ACC112 (cell line): ENCODE measurements at regions not wholly inside any gene's neighbourhood (a gene's known extent, or its start where the extent isn't known, plus 50 kb on each side); places are given as distances from the start of the nearest gene placed in this dataset.
"Not testable (repeated sequence)": the region's sequence is repeated elsewhere in the genome, so short reads cannot be mapped to it uniquely, and the experiment has no call there.

Experiments
- H2AFZ ChIP-seq: fragments of 200-600 bp; sonication (generic); one replicate; pipeline ENCODE4 v1.6.0; 2017; ENCODE audit warnings: antibody characterized with exemption, low read length; ENCODE audit not compliant: unreplicated experiment
- H3K27ac ChIP-seq: fragments of 200-600 bp; sonication (generic); 2 replicates; pipeline ENCODE4 v1.5.1; 2014; ENCODE audit warnings: low read depth, mild to moderate bottlenecking, antibody characterized with exemption, low read length, moderate library complexity
- H3K27me3 ChIP-seq: fragments of 200-600 bp; sonication (generic); 2 replicates; pipeline ENCODE4 v1.6.1; 2014; ENCODE audit warnings: mild to moderate bottlenecking, antibody characterized with exemption, low read length, moderate library complexity, mixed read lengths; ENCODE audit not compliant: insufficient read depth
- H3K36me3 ChIP-seq: fragments of 200-600 bp; sonication (generic); 2 replicates; pipeline ENCODE4 v1.6.1; 2016; ENCODE audit warnings: mild to moderate bottlenecking, antibody characterized with exemption, low read length, moderate library complexity, mixed read lengths; ENCODE audit not compliant: insufficient read depth
- H3K4me1 ChIP-seq: fragments of 200-600 bp; sonication (generic); one replicate; pipeline ENCODE4 v1.6.1; 2016; ENCODE audit warnings: low read length, mixed read lengths; ENCODE audit not compliant: insufficient read depth, unreplicated experiment, control insufficient read depth
- H3K4me3 ChIP-seq: fragments of 200-600 bp; sonication (generic); 2 replicates; pipeline ENCODE4 v1.5.1; 2014; ENCODE audit warnings: mild to moderate bottlenecking, low read depth, low read length
- H3K79me2 ChIP-seq: fragments of 200-600 bp; sonication (generic); one replicate; pipeline ENCODE4 v1.6.0; 2016; ENCODE audit warnings: low read length; ENCODE audit not compliant: control insufficient read depth, unreplicated experiment, insufficient read depth

DNA sequence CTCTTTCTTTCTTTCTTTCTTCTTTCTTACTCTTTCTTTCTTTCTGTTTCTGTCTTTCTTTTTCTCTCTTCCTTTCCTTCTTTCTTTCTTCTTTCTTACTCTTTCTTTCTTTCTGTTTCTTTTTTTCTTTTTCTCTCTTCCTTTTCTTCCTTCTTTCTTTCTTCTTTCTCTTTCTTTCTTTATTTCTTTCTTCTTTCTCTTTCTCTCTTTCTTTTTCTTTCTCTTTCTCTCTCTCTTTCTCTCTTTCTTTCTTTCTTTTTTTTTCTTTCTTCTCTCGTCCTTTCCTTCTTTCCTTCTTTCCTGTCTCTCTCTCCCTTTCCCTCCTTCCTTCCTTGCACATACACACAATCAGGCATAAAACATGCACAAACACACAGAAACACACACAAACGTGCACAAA lies 79.3 kb upstream of the SHOX start:
- no peaks in the 10 kb centered on the region for H3K36me3 ChIP-seq
- no peaks in the 10 kb centered on the region for H3K79me2 ChIP-seq
- H3K4me3 ChIP-seq: no peak overlapping the region
- H2AFZ ChIP-seq: no peak overlapping the region
- no peak overlapping the region for H3K27ac ChIP-seq
- no peaks in the 10 kb centered on the region for H3K4me1 ChIP-seq
- H3K27me3 ChIP-seq: no peaks in the 10 kb centered on the region

DNA sequence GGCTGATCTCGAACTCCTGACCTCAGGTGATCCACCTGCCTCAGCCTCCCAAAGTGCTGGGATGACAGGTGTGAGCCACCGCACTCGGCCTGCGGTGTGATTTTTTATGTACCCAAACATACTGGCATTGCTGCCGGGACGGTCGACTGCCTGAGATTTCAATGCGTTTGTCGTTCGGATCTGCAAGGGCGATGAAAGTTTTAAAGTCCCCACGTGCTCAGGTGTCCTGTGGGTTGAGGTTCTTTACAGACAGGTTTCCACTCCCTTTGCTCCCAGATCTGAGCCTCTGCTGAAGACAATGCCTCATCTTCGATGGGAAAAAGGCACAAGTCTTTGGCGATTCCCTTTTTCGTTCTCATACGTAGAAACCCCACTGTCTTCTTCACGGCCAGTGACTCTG lies 78.1 kb upstream of the SHOX start:
- no peaks in the 10 kb centered on the region for H3K4me1 ChIP-seq
- H3K27ac ChIP-seq: no peak overlapping the region
- no peak overlapping the region for H2AFZ ChIP-seq
- H3K36me3 ChIP-seq: no peaks in the 10 kb centered on the region
- no peaks in the 10 kb centered on the region for H3K27me3 ChIP-seq
- no peaks in the 10 kb centered on the region for H3K79me2 ChIP-seq
- H3K4me3 ChIP-seq: no peak overlapping the region

DNA sequence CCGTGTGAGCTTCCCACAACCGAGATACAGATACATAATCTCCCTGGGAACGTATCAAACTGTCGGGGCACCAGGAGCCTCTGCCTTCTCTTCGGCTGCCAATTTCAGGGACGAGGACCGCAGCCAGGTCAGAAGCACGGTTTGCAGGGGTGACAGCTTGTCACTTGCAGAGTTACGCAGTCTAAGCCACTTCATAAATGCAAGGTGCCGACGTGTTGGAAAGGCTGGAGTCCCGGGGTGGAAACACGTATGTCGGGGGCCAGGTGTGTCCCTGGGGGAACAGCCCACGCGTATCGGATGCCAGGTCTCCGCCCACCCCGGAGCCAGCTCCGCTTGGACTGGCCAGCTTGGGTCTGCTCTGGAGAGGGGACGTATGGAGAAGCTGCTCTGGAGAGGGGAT lies 76.3 kb upstream of the SHOX start:
- H3K36me3 ChIP-seq: no peaks in the 10 kb centered on the region
- H3K79me2 ChIP-seq: no peaks in the 10 kb centered on the region
- no peaks in the 10 kb centered on the region for H3K4me1 ChIP-seq
- H3K27ac ChIP-seq: no peak overlapping the region
- no peak overlapping the region for H2AFZ ChIP-seq
- H3K4me3 ChIP-seq: no peak overlapping the region
- H3K27me3 ChIP-seq: no peaks in the 10 kb centered on the region

DNA sequence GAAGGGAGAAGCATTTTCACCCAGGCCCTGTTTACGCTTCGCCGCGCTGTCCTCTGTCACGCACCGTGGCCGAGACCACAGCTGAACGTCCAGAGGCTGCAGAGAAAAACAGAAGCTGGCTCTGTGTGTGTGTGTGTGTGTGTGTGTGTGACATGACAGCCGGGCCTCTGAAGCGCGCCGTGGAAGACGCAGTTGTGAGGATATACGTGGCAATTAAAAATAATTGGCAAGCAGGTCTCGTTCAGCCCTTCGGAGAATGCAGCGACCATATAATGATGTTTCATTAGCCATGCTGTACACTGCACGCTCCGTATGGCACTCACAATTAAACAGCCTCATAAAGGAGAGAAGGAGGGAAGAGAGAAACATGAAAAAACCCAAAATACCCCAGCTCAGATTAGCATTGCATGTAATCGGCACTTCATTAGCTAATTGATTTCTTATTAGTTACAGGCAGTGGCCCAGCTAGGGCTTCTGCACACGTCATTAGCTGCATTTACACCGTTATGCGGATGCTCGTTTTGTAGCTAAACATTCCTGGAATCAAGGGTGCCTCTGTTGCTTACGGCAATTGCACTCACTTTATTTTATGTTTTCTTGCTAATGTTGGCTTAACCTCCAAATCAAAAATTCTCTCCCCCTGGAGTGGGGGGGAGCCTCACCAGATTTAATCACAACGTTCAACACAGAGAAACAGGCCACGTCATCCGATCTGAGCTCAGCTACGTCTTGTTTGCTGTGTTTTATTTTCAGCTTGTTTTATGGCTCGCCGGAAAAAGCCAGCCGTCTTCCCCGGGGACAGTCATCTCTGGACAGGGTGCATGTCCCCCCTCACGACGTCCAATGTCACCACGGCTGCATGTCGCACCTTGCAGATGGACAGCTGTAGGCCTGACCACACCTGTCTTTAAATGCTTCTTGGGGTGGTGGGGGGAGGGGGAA lies 74.6 kb upstream of the SHOX start:
- no peak overlapping the region for H3K4me3 ChIP-seq
- H3K4me1 ChIP-seq: no peaks in the 10 kb centered on the region
- H3K36me3 ChIP-seq: no peaks in the 10 kb centered on the region
- H3K27ac ChIP-seq: no peak overlapping the region
- no peak overlapping the region for H2AFZ ChIP-seq
- H3K27me3 ChIP-seq: no peaks in the 10 kb centered on the region
- H3K79me2 ChIP-seq: no peaks in the 10 kb centered on the region

DNA sequence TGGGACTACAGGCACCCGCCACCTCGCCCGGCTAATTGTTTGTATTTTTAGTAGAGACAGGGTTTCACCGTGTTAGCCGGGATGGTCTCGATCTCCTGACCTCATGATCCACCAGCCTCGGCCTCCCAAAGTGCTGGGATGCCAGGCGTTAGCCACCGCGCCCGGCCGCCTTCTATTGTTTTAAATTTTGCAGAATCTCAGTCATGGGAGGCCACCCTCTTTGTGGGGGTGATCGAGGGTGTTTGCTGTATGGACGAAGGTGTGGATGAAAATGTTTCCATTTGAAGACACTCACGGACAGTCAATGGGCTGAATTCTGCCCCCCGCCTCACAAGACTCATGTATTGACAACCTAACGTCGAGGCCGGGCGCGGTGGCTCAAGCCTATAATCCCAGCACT lies 73.0 kb upstream of the SHOX start:
- H3K4me1 ChIP-seq, H3K27me3 ChIP-seq, H3K36me3 ChIP-seq, H3K4me3 ChIP-seq, H3K79me2 ChIP-seq, H2AFZ ChIP-seq, H3K27ac ChIP-seq: not testable (repeated sequence)

DNA sequence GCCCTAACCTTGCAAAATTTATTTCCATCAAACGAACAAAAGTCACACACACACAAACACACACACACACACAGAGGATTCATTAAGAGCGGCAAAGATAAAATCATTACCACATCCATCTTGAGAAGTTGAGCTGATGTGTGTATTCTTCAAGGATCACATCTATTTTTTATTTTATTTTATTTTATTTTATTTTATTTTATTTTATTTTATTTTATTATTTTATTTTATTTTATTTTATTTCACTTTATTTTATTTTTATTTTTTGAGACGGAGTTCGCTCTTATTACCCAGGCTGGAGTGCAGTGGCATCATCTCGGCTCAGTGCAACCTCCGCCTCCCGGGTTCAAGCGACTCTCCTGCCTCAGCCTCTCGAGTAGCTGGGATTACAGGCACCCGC lies 71.3 kb upstream of the SHOX start:
- H3K4me3 ChIP-seq, H3K79me2 ChIP-seq, H3K27me3 ChIP-seq, H3K27ac ChIP-seq, H2AFZ ChIP-seq, H3K36me3 ChIP-seq, H3K4me1 ChIP-seq: not testable (repeated sequence)

DNA sequence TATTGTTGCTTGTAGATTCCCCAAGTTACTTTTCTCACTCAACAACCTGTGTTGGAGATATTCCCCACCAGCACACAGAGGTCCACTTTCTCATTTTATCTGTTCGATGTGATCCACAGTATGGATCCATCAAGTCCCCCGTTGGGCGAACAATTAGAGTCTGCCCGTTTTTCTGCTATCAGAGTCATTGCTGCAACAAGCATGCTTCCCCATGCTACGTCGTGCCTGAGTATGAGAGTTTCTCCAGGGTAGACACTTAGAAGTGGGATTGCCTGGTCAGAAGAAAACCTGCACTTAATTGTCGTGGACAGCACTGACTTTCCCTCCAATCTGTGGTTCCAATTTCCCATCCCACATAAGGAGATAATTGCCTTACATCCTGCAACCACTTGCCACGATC lies 62.7 kb upstream of the SHOX start:
- Histone ChIP-seq H3K27ac (no peak overlapping the region), H3K79me2 (no peaks in the 10 kb centered on the region), H2AFZ (no peak overlapping the region), H3K36me3 (no peaks in the 10 kb centered on the region), H3K4me1 (no peaks in the 10 kb centered on the region), H3K4me3 (no peak overlapping the region), H3K27me3 (no peaks in the 10 kb centered on the region)

DNA sequence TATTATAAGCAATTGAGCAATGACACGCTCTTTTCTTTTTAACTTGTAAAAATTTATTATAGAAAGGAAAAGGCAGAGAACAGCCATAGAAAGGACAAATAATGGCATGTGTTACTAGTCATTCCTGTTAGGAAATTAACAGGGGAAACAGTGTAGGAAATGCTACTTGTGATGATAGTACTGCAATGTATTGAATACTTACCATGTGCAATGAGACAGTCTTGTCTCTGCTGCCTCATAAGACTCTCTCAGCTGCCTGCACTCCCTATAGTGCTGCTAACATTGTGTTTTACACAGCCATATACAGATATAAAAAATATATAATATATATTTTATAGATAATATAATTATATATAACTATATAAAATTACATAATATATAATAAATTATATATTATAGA lies 62.3 kb upstream of the SHOX start:
- Histone ChIP-seq H3K4me1 (no peaks in the 10 kb centered on the region), H3K79me2 (no peaks in the 10 kb centered on the region), H3K36me3 (no peaks in the 10 kb centered on the region), H3K27me3 (no peaks in the 10 kb centered on the region), H3K4me3 (no peak overlapping the region), H3K27ac (no peak overlapping the region), H2AFZ (no peak overlapping the region)

DNA sequence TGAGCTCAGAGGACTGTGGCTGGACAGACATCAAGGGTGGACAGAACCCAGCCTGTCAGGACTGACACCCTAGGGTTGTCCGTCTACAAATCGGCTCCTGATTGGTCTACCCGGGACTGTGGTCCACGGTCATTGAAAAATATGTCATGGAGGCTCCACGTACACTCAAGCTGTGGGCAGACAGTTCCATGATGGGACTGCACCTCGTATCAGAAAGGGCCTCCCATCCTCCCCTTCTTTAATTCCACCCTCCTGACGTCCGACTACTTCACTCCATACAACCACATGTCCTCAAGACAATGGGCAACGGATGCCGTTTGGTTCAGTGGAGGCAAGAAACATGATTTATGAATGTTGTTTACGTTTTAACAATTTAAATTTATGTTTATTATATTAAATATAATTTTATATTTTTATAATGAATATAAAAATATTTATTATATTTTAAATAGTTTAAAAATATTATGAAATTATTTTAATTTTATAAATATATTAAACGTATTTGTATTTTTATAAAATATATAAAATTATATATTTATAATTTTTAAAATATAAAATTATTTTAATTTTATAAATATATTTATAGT lies 58.0 kb upstream of the SHOX start:
- H3K36me3 ChIP-seq: no peaks in the 10 kb centered on the region
- no peaks in the 10 kb centered on the region for H3K27me3 ChIP-seq
- H3K4me3 ChIP-seq: no peak overlapping the region
- H3K4me1 ChIP-seq: no peaks in the 10 kb centered on the region
- no peak overlapping the region for H3K27ac ChIP-seq
- H2AFZ ChIP-seq: no peak overlapping the region
- no peaks in the 10 kb centered on the region for H3K79me2 ChIP-seq

DNA sequence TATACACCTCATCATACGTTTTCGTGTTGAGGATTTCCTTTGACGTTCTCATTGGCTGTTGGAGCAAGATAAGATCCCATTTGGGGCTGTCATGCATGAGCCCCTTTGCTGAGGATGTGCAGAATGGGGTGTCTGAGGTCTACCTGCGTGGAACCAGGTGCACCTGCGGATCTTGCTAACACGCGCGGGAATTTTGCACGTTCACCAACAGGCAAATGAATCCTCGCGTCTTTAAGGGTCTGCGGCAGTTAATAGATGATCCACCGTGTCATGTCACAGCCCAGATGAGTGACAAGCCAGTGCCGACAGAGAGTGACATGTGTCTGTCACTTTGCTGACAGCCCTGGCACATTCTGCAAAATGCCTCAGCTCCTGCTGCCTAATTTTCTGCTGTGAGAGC lies 56.3 kb upstream of the SHOX start:
- no peak overlapping the region for H2AFZ ChIP-seq
- H3K27me3 ChIP-seq: no peaks in the 10 kb centered on the region
- H3K79me2 ChIP-seq: no peaks in the 10 kb centered on the region
- H3K4me1 ChIP-seq: no peaks in the 10 kb centered on the region
- H3K4me3 ChIP-seq: no peak overlapping the region
- H3K36me3 ChIP-seq: no peaks in the 10 kb centered on the region
- no peak overlapping the region for H3K27ac ChIP-seq

DNA sequence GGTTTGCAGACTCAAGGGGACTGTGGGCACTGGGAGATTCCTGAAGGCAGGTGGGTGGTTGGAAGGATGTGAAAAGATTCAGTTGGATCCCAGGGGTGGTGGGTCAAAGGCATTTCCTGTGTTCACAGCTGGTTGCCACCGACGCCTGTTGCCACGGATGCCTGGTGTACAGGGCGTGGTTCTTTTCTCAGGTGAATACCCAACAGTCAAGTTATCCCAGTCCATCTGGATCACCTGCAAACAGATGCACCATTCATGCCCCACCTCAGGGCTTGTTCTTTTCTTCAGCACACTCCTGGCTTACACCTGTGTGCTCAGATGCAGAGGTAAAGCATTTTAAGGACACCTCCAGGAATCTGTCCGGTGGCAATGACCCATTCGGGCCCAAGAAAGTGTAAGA lies 55.8 kb upstream of the SHOX start:
- Histone ChIP-seq H3K27me3 (no peaks in the 10 kb centered on the region), H3K27ac (no peak overlapping the region), H3K4me1 (no peaks in the 10 kb centered on the region), H3K4me3 (no peak overlapping the region), H2AFZ (no peak overlapping the region), H3K79me2 (no peaks in the 10 kb centered on the region), H3K36me3 (no peaks in the 10 kb centered on the region)
